Activated CD4-positive, alpha-beta T cell treated with anti-CD3 and anti-CD28 coated beads, Interleukin-2, Interleukin-4, amounts not matched to agents 100 ng/mL and 50 ng/mL, durations not matched to agents 16 hours and 8 hours (primary cell): ENCODE measurements at regions not wholly inside any gene's neighbourhood (a gene's known extent, or its start where the extent isn't known, plus 50 kb on each side); places are given as distances from the start of the nearest gene placed in this dataset.

Experiments
- DNase-seq: peaks from one replicate; pipeline ENCODE4 v3.0.0-alpha.2; 2020; ENCODE audit warnings: low spot score

- DNase-seq: no peak
These were observed 73.3 kb upstream of the ISX start for GRCh38 chr22:34992672-34993071.

DNA sequence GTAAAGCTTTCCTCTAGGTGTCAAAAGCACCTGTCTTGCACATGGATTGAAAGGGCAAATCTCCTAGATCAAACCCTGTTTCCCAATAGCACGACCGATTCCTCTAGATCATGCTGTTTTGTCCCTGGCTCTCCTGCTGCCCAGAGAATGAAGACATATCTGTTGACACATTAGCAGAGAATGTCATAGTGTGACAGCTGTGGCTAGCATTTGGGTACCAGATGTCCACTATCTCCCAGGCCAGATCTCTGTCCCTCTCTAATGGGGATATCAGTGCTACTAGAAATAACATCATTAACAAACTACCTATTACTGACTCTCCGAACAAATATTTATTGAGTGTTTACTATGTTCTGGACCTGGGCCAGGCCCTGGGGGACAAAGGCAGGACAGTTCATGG is 72.4 kb upstream of the ISX start:
- DNase-seq: no peak

GRCh38 chr22:34997633-34998299 is 68.2 kb upstream of the ISX start:
- no peak for DNase-seq

DNA sequence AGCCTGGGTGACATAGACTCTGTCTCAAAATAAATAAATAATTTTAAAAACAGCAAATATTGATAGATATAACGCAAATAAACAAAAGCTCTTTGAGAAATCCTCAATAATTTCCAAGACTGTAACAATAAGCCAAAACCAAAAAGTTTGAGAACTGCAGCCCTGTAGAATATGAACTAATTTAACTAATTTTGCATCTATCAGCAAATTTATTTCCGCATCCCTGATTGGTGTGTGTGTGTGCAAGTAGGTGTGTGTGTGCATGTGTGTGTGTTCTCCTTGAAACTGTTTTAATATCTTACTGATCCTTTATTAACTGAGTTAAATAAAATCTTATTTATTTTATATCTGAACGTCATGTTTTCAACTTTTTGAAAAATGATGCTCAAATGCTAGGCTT is 67.0 kb upstream of the ISX start:
- DNase-seq: no peak

- DNase-seq: no peak
These were observed 57.7 kb upstream of the ISX start for GRCh38 chr22:35008213-35008612.

DNA sequence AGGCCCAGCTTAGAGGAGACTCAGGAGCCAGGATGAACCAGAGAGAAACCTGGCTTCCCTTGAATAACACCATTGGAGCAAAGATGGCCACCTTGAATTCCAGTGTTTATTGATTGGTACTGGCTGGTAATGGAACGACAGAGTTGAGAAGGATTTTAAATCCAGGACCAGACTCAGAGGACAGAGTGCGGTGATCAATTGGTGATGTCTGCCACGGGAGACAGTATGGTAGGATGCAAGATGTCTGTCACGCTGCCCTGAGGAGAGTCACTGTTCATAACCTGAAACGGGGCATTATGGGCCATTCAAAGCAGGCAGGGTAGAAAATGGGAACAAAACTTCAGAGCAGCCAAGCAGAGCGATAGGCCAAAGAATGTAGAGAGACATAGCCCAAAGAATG is 55.4 kb upstream of the ISX start:
- DNase-seq: no peak

- no peak for DNase-seq
These were observed 51.1 kb upstream of the ISX start for GRCh38 chr22:35014812-35015211.
